ENCODE measurements at regions not wholly inside any gene's neighbourhood (a gene's known extent, or its start where the extent isn't known, plus 50 kb on each side); places are given as distances from the start of the nearest gene placed in this dataset.
"Not testable (repeated sequence)": the region's sequence is repeated elsewhere in the genome, so short reads cannot be mapped to it uniquely, and the experiment has no call there.

DNA sequence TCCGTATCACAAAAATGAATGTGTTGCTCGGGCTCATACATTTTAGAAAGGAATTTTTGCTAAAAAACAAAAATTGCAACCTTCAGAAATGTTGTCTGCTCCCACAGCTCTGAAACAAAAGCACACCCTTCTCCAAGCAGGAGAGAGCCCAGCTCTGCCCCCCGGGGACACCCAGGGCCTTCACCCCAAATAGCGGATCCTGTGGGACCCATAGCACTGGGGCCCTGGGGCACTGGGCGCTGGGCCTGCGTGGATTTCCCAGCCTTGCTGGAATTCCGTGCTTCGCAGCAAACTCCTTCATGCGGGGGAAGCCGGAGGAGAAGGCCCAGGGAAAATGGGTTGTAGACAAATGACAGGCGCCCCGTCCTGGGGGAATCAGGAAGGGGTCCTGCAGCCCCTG is 50.5 kb upstream of the SFSWAP start:
- TF ChIP-seq, protein P1, sequence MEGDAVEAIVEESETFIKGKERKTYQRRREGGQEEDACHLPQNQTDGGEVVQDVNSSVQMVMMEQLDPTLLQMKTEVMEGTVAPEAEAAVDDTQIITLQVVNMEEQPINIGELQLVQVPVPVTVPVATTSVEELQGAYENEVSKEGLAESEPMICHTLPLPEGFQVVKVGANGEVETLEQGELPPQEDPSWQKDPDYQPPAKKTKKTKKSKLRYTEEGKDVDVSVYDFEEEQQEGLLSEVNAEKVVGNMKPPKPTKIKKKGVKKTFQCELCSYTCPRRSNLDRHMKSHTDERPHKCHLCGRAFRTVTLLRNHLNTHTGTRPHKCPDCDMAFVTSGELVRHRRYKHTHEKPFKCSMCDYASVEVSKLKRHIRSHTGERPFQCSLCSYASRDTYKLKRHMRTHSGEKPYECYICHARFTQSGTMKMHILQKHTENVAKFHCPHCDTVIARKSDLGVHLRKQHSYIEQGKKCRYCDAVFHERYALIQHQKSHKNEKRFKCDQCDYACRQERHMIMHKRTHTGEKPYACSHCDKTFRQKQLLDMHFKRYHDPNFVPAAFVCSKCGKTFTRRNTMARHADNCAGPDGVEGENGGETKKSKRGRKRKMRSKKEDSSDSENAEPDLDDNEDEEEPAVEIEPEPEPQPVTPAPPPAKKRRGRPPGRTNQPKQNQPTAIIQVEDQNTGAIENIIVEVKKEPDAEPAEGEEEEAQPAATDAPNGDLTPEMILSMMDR (IDR thresholded peaks at IDR 0.05): not testable (repeated sequence)
- not testable (repeated sequence) for TF ChIP-seq POLR2A, POLR2AphosphoS5, EP300 (IDR thresholded peaks at IDR 0.05)

Measured in suprapubic skin (tissue), 4 donors.